ENCODE measurements at regions not wholly inside any gene's neighbourhood (a gene's known extent, or its start where the extent isn't known, plus 50 kb on each side); places are given as distances from the start of the nearest gene placed in this dataset.

GRCh38 chr1:104699433-104699832 is 949.7 kb downstream of the AMY1C start:
- H3K14ac ChIP-seq (ENCODE audit: insufficient read depth, low read length): no peak overlapping the region
- no peaks in the 10 kb centered on the region for H3K4me1 ChIP-seq (ENCODE audit: insufficient read depth, low read length)
- no peak overlapping the region for H3K4me2 ChIP-seq (ENCODE audit: insufficient read depth, insufficient read length, low read length)
- no peaks in the 10 kb centered on the region for H3K23me2 ChIP-seq (ENCODE audit: insufficient read length, low read depth, low read length, poor library complexity, severe bottlenecking)
- no peak overlapping the region for H3K9ac ChIP-seq (ENCODE audit: extremely low read depth, insufficient read length, low read length)
- no peak overlapping the region for H2BK20ac ChIP-seq (ENCODE audit: low read depth, low read length, poor library complexity, severe bottlenecking)
- Mint-ChIP-seq H3K4me3 (no peak overlapping the region), H3K27me3 (ENCODE audit: low read depth) (no peaks in the 10 kb centered on the region), H3K4me1 (peaks cover 4 to 9% of the 10 kb centered on the region in 2 experiments), H3K27ac (no peak overlapping the region), H3K9me3 (peaks cover 1 to 8% of the 10 kb centered on the region in 2 experiments; a peak in 3 of 5 replicates), H3K36me3 (ENCODE audit: insufficient read depth in 1 of 3, low read depth in 3 of 3) (no peaks in the 10 kb centered on the region; a peak in 2 of 7 replicates)
- no peaks in the 10 kb centered on the region for H4K20me1 ChIP-seq (ENCODE audit: control insufficient read depth, insufficient read depth, insufficient read length)
- DNase-seq: no peak
- H3T11ph ChIP-seq (ENCODE audit: low read length): no peak overlapping the region
- H2AFZ ChIP-seq (ENCODE audit: low read length): no peak overlapping the region
- no peaks in the 10 kb centered on the region for H3K79me1 ChIP-seq (ENCODE audit: insufficient read depth, low read depth, low read length, poor library complexity, severe bottlenecking)
- no peak overlapping the region for H2AK5ac ChIP-seq (ENCODE audit: insufficient read length, low read length)
- no peak for TF ChIP-seq CTCF (conservative IDR thresholded peaks at IDR 0.05)
- H3K9me3 ChIP-seq (ENCODE audit: control insufficient read depth, low read depth, low read length): no peaks in the 10 kb centered on the region
- H3K27ac ChIP-seq (ENCODE audit: insufficient read length, low read depth, low read length): no peak overlapping the region
- H3K18ac ChIP-seq (ENCODE audit: insufficient read length, low read depth, low read length): no peak overlapping the region
- H2BK15ac ChIP-seq (ENCODE audit: low read depth, low read length): no peak overlapping the region
- no peak overlapping the region for H3K23ac ChIP-seq (ENCODE audit: insufficient read length, low read depth, low read length)
- no peak overlapping the region for H3K4ac ChIP-seq (ENCODE audit: low read depth, low read length)
- no peak overlapping the region for H2BK12ac ChIP-seq (ENCODE audit: insufficient read length, low read depth, low read length)
- no peaks in the 10 kb centered on the region for H3K27me3 ChIP-seq (ENCODE audit: insufficient read depth, low read length)
- H2BK5ac ChIP-seq (ENCODE audit: insufficient read length, low read length): no peak overlapping the region
- H3K79me2 ChIP-seq (ENCODE audit: insufficient read depth, low read length): no peaks in the 10 kb centered on the region
- WGBS (ENCODE audit: extremely low coverage, insufficient read length, low lambda C conversion rate): no CpG with 5 or more reads among the region's 1 CpG
- no peak overlapping the region for H4K5ac ChIP-seq (ENCODE audit: insufficient read length, low read depth, low read length)
- H2BK120ac ChIP-seq (ENCODE audit: low read depth, low read length, poor library complexity, severe bottlenecking): no peak overlapping the region
- no peak overlapping the region for H3K56ac ChIP-seq (ENCODE audit: insufficient read length, low read depth, low read length)
- H4K91ac ChIP-seq (ENCODE audit: insufficient read length, low read depth, low read length): no peak overlapping the region
- no peak overlapping the region for H4K8ac ChIP-seq (replicated peaks; ENCODE audit: insufficient read length, low read depth, low read length)

Data from H9 (cell line).